ENCODE measurements at regions not wholly inside any gene's neighbourhood (a gene's known extent, or its start where the extent isn't known, plus 50 kb on each side); places are given as distances from the start of the nearest gene placed in this dataset.
"Not testable (repeated sequence)": the region's sequence is repeated elsewhere in the genome, so short reads cannot be mapped to it uniquely, and the experiment has no call there.

- Histone ChIP-seq H3K4me3 (replicated peaks in 1 of 3) (no peak overlapping the region), H3K36me3 (no peaks in the 10 kb centered on the region), H3K4me1 (no peaks in the 10 kb centered on the region), H3K9me3 (no peaks in the 10 kb centered on the region), H3K27ac (no peak overlapping the region), H3K27me3 (no peaks in the 10 kb centered on the region)
- DNase-seq, result no peak
- 72 to 83% methylated on average over 1 of the region's 1 CpG for WGBS, 2 donors
- intact Hi-C loops (cut with DNase I), result no loop called here
- TF ChIP-seq CTCF (IDR thresholded peaks at IDR 0.05), result no peak
- no peak for TF ChIP-seq POLR2A (IDR thresholded peaks at IDR 0.05)
Measured at GRCh38 chr4:43651991-43652390, 759.5 kb downstream of the GRXCR1 start.

- WGBS, 2 donors, result 74 to 88% methylated on average over 2 of the region's 2 CpGs
- intact Hi-C loops (cut with DNase I); H3K36me3 ChIP-seq; DNase-seq; H3K9me3 ChIP-seq; H3K27ac ChIP-seq; H3K4me3 ChIP-seq (replicated peaks in 1 of 3); H3K4me1 ChIP-seq; H3K27me3 ChIP-seq: not testable (repeated sequence)
Measured at GRCh38 chr4:43659547-43659946, 767.0 kb downstream of the GRXCR1 start.

GRCh38 chr4:43672265-43672885 is 776.2 kb downstream of the KCTD8 start:
- H3K27ac ChIP-seq; H3K4me3 ChIP-seq (replicated peaks in 1 of 3); H3K36me3 ChIP-seq; DNase-seq; H3K9me3 ChIP-seq; intact Hi-C loops (cut with DNase I); H3K27me3 ChIP-seq; H3K4me1 ChIP-seq: not testable (repeated sequence)
- 85% methylated on average over 8 of the region's 23 CpGs; no CpG with 5 or more reads in 1 of the 2 donors for WGBS, 2 donors

- H3K9me3 ChIP-seq, result no peaks in the 10 kb centered on the region
- no peak overlapping the region for H3K4me3 ChIP-seq (replicated peaks in 1 of 3)
- no peaks in the 10 kb centered on the region for H3K27me3 ChIP-seq
- H3K4me1 ChIP-seq, result no peaks in the 10 kb centered on the region
- WGBS, 2 donors, result 66 to 77% methylated on average over 1 of the region's 1 CpG
- no peaks in the 10 kb centered on the region for H3K36me3 ChIP-seq
- TF ChIP-seq POLR2A (IDR thresholded peaks at IDR 0.05), result no peak
- no peak for TF ChIP-seq CTCF (IDR thresholded peaks at IDR 0.05)
- intact Hi-C loops (cut with DNase I), result no loop called here
- no peak overlapping the region for H3K27ac ChIP-seq
- DNase-seq, result no peak
Measured at GRCh38 chr4:43680421-43680820, 768.2 kb downstream of the KCTD8 start.

- Histone ChIP-seq H3K27me3 (no peaks in the 10 kb centered on the region), H3K27ac (no peak overlapping the region), H3K36me3 (no peaks in the 10 kb centered on the region), H3K9me3 (no peaks in the 10 kb centered on the region), H3K4me1 (no peaks in the 10 kb centered on the region), H3K4me3 (replicated peaks in 1 of 3) (no peak overlapping the region)
- TF ChIP-seq CTCF (IDR thresholded peaks at IDR 0.05) (no peak), POLR2A (IDR thresholded peaks at IDR 0.05) (no peak)
- intact Hi-C loops (cut with DNase I), result no loop called here
- no peak for DNase-seq
- WGBS, 2 donors, result 75 to 78% methylated on average over 3 of the region's 3 CpGs
Measured at GRCh38 chr4:43682551-43682950, 766.1 kb downstream of the KCTD8 start.

GRCh38 chr4:43690116-43690515 is 758.5 kb downstream of the KCTD8 start:
- WGBS, 2 donors, result 93 to 100% methylated on average over 1 of the region's 1 CpG
- Histone ChIP-seq H3K4me3 (replicated peaks in 1 of 3) (no peak overlapping the region), H3K4me1 (no peaks in the 10 kb centered on the region), H3K36me3 (no peaks in the 10 kb centered on the region), H3K27me3 (no peaks in the 10 kb centered on the region), H3K9me3 (no peaks in the 10 kb centered on the region), H3K27ac (no peak overlapping the region)
- DNase-seq, result no peak
- no peak for TF ChIP-seq POLR2A (IDR thresholded peaks at IDR 0.05)
- no peak for TF ChIP-seq CTCF (IDR thresholded peaks at IDR 0.05)
- intact Hi-C loops (cut with DNase I), result no loop called here
